LNCAP (cell line): ENCODE measurements at regions not wholly inside any gene's neighbourhood (a gene's known extent, or its start where the extent isn't known, plus 50 kb on each side); places are given as distances from the start of the nearest gene placed in this dataset.
A peak's percentile ranks its signal among the peaks of the same experiment; 100 is the strongest.

Source experiments
- CTCF ChIP-seq: fragments of 450-650 bp; IDR thresholded peaks from 2 replicates; pipeline ENCODE4 v1.5.1; 2017; ENCODE audit warnings: mild to moderate bottlenecking

- no peak for TF ChIP-seq CTCF
These were observed 91.8 kb upstream of the GJB5 start for GRCh38 chr1:34663031-34663430.

GRCh38 chr1:34668063-34668462, 86.8 kb upstream of the GJB5 start:
- TF ChIP-seq CTCF = no peak

GRCh38 chr1:34670982-34671381, 83.9 kb upstream of the GJB5 start:
- no peak for TF ChIP-seq CTCF

- TF ChIP-seq CTCF = no peak
These were observed 83.0 kb upstream of the GJB5 start for GRCh38 chr1:34671887-34672286.

- TF ChIP-seq CTCF = peak; percentile 78
These were observed 73.1 kb upstream of the GJB5 start for GRCh38 chr1:34681480-34682451.

GRCh38 chr1:34682452-34683223, 72.2 kb upstream of the GJB5 start:
- TF ChIP-seq CTCF = no peak

- TF ChIP-seq CTCF = no peak
These were observed 71.2 kb upstream of the GJB5 start for GRCh38 chr1:34683616-34684015.
